HG02852 (cell line): ENCODE measurements at regions not wholly inside any gene's neighbourhood (a gene's known extent, or its start where the extent isn't known, plus 50 kb on each side); places are given as distances from the start of the nearest gene placed in this dataset.
"Not testable (repeated sequence)": the region's sequence is repeated elsewhere in the genome, so short reads cannot be mapped to it uniquely, and the experiment has no call there.

ENCODE experiments used
- ATAC-seq: cut with Tn5 transposase; IDR thresholded peaks from one replicate; pipeline ENCODE4 v1.9.1; 2021; ENCODE audit warnings: mild to moderate bottlenecking, moderate library complexity; ENCODE audit not compliant: unreplicated experiment

DNA sequence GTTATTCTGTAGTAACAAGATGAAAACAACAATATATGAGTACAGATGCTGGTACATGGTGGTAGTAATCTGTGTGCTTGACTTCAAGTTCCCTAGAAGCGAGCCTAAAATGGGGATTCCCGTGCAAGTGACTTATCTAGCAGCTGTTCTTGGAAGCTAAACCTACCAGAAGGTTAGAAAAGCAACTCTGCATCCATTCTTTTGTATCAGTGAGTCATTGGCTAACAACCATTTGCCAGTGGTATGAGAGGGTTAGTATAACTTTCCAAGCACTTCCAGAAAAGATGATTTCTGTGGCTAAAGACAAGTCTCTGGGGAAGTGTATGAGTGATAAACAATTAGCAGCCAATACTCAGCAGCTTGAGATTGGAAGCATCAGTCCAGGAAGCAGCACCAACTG, 787.7 kb upstream of the CDH6 start:
- no peak for ATAC-seq

DNA sequence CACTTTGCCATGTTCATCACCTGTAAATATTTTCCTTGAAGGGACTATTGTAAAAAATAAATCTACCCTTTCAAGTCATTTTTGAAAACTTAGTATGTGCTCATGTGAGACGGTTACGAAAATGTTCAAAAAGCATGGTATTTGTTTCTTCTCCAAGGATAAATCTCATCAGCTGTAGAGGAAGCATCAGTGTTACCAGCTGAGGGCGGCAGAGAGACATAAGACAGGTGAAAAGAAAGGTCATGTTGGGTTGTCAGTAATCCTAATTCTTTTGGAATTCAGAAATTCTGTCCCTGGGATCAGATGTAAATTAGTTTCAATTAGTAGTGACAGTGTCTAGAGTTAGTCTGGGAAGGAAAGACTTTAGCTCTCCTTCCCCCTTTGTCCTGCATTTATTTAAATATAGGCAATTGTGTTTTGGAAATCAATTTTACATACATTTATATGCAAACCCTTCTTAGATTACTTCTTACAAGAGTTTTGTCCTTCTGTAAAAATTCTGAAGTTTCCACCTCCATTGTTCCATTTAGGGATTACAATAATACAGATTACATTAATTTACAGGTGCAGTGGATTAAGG, 791.9 kb upstream of the CDH6 start:
- no peak for ATAC-seq

DNA sequence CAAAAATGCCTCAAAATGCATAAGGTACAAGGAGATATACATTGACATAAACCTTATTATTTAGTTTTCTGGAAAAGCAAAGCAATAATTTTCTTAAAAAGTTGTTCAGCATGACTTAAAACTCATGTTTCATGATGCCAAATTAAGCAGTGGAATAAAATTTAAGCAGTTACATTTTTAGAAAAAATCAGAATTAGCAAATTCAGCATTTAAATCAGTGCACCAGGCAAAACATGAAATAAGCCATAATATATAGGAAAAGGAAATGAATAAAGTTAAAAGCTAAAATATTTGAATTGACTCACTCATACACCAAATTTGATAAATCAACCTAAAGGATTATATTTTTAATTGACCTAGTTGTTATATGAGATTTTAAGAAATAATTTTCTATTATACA, 795.1 kb upstream of the CDH6 start:
- ATAC-seq, result no peak

DNA sequence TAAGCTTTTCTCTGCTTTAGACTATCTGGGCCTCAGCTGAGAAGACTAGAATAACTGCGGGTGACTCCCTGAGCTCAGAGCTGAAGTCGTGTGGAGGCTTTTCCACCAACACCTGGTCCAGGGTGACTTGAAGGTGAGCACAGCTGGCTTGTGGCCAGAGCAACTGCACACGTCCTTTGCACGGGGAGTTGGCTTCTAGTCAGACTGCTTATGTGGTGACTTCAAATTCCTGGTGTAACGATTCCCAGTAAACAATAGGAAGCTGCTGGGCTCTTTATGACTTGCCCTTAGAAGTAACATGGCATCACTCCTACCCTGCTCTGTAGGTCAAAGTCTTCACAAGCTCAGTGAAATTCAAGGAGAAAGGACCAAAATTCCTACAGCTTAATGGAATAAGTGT, 800.6 kb upstream of the CDH6 start:
- no peak for ATAC-seq

DNA sequence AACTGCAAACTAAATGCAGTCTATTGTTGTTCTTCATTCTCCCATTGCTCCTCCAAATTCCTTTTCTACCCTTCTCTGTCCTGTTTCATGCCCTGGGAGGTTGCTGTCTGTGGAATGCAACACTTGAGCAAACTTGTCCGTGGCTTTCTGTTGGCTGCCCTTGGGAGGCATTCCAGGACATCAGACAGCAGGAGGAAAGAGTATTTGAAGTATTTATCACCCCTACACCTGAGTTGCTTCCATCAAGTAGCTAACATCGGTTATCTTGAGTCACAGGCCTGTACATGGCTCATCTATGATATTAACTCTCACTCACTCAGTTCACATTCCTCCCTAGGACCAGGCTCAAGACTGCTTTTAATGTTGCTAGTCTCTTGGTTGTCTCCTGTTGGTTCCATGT, 803.4 kb upstream of the CDH6 start:
- no peak for ATAC-seq

DNA sequence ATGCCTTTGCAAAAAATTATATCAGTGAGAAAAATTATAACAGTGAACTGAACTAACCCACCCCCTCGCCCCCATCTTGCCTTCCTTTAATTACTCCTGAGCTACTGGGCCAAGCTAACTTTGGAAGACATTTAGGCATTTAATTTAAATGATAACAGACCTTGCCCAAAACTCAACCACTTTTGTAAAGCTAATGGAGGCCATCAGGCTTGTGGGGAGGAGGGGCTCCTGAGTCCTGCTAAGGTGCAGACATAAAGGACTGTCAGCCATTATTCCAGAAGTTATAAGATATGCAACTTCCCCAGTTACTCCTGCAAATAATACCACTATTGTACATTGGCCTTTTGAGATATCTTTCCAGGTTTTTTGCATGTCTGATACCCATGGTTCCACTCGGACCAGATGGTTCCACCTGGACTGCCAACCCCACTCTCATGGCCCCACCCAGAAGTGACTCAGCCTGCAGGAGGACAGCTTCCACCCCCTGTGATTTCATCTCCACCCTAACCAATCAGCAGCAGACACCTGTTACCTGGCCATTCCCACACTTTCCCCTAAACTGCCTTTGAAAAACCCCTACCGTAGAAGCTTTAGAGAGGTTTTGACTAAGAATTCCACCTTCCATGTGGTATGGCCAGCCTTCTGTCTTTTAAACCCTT, 805.4 kb upstream of the CDH6 start:
- ATAC-seq, result no peak

DNA sequence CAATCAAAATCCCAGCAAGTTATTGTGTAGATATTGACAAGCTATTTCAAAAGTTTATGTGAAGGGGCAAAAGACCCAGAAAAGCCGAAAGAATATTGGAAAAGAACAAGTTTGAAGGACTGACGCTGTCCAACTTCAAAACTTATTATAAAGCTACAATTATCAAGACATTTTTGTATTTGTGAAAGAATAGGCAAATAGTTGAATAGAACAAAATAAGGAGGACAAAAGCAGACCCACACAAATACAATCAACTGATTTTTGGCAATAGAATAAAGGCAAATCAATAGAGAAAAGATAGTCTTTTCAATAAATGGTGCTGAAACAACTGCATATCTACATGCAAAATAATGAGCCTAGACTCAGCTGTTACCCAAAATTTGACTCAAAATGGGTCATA, 807.7 kb upstream of the CDH6 start:
- no peak for ATAC-seq

DNA sequence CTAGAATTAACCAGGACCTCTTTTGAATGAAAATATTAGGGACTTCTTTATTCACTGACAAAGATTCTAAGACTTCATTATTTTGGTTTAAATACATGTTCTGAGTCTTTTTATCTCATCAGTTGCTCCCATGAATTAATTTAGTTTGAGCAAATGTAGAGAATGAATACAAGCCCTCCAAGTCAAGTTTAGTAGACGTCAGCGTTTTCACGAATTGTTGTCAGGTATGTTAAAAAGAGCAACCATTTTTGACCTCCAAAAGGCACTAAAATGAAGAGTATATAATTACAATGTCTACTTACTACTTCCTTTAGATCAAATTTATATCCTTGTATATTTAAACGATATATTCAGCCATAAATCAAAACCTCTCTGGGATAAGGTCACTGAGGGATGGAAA, 809.3 kb upstream of the CDH6 start:
- ATAC-seq, result no peak

DNA sequence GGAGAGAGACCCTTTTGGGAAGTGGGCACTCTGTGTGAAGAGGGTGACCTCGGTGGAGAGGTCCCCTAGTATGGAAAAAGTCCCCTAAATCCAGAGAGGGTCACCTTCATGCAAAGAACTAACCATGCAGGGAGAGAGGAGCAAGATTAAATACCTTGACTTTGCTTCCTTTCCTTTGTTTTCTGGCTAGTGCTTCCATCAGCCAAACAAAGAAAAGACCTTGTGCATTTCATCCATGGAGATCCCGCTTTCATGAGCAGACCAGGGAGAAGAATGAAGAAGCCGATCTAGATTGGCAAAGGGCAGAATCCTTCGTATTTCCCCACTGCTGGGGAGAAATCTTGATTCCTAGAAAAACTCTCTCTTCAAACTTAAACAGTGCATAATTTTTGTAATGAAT, 813.3 kb upstream of the CDH6 start:
- no peak for ATAC-seq

DNA sequence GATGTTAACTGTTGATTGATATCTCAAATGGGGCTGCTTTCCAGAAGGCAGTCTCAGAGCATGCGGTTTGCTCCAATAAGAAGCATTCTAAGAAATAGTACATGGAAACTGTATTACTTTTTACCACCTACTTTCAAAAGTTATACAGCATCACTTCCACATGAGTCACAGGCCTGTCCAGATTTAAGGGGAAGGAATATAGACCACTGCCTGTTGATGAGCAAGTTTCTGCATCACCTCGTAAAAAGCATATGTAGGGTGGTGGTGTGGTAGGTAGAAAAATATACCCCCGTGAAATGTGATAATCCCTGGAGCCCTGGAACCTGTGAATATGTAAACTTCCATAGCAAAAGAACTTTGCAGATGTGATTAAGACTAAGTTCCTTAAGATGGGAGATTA, 816.6 kb upstream of the CDH6 start:
- no peak for ATAC-seq

DNA sequence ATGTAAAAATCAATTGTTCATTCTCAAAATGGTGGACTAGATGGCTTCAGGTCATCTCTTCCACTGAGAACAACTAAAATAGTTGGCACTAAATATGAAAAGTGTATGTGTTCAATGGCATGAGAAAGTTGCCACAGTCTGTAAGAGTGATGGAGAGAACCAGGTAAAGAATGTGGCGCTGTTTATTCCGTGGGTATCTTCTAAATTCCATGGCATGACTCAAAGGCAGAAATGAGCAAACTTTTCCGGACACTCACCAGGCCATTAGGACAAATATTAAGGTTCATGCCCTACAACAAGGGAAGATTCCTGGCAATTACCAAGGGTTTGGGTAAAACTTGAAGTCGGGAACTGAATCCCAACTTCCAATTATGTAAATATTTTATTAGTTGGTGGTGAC, 825.4 kb upstream of the CDH6 start:
- no peak for ATAC-seq

DNA sequence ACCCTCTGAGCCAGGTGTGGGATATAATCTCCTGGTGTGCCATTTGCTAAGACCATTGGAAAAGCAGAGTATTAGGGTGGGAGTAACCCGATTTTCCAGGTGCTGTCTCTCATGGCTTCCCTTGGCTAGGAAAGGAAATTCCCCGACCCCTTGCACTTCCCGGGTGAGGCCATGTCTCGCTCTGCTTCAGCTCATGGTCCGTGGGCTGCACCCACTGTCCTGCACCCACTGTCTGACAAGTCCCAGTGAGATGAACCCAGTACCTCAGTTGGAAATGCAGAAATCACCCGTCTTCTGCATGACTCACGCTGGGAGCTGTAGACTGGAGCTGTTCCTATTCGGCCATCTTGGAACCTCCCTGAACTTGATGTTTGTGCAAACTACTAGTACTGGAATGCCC, 828.5 kb upstream of the CDH6 start:
- not testable (repeated sequence) for ATAC-seq

DNA sequence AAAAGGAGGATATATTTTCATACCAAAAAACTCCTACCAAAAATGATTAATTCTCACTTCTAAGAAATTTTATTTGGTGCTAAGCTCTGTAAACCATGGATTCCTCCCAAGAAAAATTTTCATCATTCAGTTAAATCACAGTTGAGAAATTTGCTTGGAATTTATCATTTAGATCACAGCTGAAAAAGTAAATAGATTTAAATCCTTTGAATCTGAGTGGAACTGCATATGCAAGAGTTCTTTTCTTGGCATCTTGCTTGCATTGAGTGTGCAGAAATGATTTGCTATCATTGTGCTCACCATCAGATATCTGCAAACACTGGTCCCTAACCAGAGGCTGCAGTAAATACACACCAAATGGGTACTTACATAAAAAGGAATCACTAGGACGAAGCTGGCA, 836.1 kb upstream of the CDH6 start:
- ATAC-seq, result no peak

DNA sequence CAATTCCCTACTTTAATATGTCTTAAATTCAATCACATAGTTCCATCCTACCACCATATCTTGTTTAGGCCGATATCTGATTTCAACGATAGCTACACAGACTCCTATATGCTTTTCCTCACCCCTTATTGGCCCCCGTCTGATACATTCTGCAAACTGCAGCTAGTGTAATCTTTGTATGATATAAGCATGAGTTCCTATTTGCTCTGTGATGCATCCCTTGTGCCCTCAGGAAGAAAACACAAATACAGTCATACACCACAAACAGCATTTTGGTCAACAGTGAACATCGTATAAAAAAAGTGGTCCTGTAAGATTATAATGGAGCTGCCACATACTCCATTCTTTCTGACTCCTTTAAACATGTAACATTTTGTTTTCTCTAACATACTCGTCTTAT, 837.8 kb upstream of the CDH6 start:
- ATAC-seq, result no peak

DNA sequence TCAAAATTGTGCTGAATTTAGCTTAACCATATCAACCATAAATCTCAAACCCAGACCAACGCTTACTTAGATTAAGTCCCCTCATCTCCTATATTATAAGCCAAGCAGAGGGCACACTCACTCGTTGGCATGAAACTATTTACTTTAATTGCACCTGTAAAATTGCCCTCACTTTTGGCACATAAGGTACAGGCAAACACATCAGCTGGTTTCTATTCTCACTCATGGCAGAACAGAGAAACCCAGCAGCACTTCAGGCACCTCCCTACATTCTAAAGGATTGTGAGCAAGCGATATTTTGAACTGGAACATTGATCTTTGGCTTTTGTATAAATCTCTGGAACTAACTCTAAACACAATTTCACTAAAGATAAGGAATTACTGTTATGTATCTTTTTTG, 845.6 kb upstream of the CDH6 start:
- ATAC-seq, result no peak

DNA sequence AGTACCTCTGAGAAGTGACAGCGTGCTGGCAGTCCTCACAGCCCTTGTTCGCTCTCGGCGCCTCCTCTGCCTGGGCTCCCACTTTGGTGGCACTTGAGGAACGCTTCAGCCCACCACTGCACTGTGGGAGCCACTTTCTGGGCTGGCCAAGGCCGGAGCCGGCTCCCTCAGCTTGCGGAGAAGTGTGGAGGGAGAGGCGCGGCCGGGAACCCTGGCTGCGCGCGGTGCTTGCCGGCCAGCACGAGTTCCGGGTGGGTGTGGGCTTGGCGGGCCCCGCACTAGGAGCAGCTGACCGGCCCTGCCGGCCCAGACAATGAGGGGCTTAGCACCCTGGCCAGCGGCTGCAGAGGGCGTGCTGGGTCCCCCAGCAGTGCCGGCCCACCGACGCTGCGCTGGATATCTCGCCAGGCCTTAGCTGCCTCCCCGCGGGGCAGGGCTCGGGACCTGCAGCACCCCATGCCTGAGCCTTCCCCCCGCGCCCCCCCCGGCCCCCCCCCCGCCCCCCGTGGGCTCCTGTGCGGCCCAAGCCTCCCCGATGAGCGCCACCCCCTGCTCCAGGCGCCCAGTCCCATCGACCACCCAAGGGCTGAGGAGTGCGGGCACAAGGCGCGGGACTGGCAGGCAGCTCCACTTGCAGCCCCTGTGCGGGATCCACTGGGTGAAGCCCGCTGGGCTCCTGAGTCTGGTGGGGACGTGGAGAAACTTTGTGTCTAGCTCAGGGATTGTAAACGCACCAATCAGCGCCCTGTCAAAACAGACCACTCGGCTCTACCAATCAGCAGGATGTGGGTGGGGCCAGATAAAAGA, 847.7 kb upstream of the CDH6 start:
- not testable (repeated sequence) for ATAC-seq

DNA sequence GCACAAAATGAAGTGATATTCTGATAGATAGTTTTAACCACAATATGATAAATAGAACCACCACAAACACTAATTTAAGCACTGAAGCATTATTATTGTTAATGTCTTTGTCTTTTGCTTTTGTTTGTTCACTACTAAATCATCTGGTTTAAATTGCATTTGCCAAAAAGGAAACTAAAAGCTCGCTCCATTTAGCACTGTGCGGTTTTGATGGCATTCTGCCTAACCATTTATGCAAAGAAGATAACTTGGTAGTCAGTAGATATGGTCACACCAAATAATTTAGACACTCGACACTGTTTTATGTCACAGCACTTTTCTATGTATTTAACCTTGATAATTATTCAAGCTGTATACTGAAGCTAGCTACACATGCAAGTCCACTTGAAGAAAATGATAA, 849.8 kb upstream of the CDH6 start:
- no peak for ATAC-seq

DNA sequence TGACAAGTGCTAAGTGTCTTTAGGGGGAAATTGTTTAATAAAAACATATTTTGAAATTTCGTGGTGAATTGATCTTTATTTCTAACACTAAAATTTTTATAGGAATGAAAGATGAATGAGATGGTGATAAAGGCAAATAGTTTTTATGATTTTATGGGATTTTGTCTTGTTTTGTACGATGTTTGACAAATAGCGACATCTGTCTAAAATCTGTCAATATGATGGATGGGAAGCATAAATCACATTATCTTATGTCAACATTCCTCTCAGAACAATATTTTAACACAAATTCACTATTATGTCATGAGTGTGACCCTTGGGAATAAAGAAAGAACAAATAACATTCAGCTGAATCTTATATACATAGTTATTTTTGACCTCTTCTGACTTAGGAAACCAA, 852.0 kb upstream of the CDH6 start:
- no peak for ATAC-seq

DNA sequence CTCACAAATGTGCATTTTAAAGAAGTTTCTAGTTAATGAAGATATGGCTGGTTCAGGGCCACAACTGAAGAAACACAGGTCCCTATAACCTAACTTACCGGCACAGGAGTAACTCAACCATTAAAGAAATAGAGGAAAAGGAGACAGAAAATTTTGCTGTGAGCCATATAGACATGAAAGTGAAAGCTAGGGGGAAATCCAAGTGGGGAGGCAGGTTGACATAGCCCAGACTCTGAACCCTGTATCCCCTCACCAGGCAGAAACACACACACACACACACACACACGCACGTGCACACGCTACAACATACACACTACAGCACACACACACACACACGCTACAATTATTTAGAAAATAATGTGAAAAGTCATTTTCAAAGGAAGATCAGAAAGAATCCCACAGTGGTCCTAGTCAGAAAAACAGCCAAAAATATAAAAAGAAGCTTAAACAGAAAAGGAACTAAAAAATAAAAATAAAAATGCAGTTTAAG, 856.4 kb upstream of the CDH6 start:
- no peak for ATAC-seq

DNA sequence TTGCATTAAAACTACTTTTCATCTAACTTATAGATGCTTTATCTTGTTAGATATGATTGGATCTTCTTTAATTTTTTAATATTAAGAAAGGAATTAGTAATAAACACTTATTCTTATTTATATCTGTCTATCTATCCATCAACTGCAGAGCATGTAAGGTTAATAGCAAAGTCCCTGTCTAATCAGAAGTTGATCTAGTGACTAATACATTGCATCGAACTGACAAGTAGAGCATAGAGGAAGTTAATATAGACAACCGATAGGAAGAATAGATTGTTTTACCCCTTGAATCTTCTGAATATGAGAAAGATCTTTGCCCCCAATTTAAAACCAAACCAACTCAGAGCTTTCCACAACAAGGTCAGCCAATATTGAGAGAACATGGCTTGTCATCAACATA, 862.0 kb upstream of the CDH6 start:
- ATAC-seq, result no peak

DNA sequence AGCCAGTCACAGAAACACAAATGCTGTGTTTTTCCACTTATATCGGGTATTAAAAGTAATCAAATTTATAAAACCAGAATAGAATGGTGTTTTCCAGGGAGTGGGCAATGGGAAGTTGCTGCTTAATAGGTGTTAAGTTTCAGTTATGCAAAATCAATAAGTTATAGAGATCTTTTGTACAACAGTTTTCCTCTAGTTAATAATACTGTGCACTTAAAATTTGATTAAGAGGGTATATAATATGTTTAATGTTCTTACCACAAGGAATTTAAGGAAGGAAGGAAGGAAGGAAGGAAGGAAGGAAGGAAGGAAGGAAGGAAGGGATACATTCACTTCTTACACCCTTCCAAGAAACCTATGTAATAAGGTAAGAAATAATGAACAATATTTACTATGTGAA, 867.7 kb upstream of the CDH6 start:
- ATAC-seq, result no peak

DNA sequence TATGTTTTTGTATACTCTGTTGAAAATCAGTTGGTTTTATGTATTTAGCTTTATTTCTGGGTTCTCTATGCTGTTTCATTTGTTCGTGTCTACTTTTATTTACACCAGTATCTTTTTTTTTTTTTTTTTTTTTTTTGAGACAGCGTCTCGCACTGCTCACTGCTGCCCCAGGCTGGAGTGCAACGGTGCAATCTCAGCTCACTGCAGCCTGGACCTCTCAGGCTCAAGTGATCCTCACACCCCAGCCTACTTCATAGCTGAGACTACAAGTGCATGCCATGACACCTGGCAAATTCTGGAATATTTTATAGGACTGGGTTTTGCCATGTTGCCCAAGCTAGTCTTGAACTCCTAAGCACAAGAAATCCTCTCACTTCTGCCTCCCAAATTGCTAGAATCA, 869.4 kb upstream of the CDH6 start:
- ATAC-seq, result no peak
